ENCODE measurements at regions not wholly inside any gene's neighbourhood (a gene's known extent, or its start where the extent isn't known, plus 50 kb on each side); places are given as distances from the start of the nearest gene placed in this dataset.
"Not testable (repeated sequence)": the region's sequence is repeated elsewhere in the genome, so short reads cannot be mapped to it uniquely, and the experiment has no call there.

- DNase-seq (ENCODE audit: low read depth): no peak
Observed at GRCh38 chr6:86477500-86478148, 459.7 kb upstream of the HTR1E start.

DNA sequence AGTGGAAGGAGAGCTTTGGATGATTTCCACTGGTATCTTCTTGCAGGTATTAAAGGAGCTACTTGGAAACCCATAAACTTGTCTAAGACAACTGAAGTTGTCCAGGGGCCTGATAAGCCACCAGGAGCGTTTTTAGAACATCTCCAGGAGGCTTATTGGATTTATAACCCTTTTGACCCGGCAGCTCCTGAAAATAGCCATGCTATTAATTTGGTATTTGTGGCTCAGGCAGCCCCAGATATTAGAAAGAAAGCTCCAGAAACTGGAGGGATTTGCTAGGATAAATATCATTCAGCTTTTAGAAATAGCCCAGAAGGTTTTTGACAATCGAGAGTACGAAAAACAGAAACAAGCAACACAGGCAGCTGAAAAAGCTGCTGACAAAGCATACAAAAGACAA lies 461.0 kb upstream of the HTR1E start:
- DNase-seq (ENCODE audit: low read depth): no peak

- DNase-seq (ENCODE audit: low read depth): no peak
Observed at GRCh38 chr6:86474081-86474480, 463.2 kb upstream of the HTR1E start.

DNA sequence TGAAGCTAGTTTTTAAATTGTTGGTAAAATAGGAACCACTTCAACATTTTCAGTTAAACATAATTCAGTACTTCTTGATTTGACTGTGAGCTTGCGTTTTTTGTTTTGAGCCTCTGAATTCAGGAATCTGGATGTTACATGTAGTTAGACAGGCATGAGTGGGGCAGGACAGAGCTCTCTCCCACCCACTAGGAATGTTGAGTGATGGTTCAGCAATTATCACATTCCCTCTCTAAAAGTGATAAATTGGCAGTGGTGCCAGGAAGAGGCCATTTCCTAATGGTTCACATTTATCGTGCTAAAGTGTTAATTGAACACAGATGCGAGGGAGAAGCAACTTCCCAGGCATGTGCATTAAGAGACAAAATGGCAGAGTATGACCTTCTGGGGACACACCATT lies 465.5 kb upstream of the HTR1E start:
- DNase-seq (ENCODE audit: low read depth): no peak

DNA sequence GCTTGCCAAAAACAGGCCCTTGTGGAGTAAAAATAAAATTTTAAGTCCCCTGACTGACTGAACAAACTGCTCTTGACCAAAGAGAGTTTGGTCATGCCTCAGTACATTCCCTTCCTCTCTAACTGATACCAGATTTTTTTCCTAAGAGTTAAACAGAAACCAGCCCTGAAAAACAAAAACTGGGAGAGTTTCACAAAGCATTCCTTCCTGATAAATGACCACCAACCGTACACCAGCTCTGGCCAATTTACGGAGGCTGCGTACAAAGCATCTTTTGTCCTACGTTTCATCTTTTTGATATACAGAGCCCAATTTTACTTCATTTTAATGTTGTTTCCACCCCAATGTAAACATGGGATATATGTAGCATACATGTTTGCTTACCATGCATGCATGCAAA lies 477.4 kb upstream of the HTR1E start:
- no peak for DNase-seq (ENCODE audit: low read depth)

DNA sequence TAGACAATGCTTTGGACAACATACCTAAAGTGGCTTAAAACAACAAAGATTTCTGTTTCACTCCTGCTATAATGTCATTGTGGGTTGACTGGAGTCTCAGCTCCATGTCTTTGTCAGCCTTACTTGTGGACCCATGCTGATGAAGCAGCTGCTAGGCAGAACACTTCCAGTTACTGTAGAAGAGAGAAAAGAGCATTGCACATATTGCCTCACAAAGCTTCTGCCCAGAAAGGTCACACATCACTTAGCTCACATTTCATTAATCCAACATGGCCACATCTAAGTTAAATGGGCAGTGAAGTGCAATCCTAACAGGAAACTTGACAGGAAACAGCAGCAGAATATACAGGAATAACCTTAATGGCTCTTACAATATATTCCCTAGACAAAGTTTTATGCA lies 480.5 kb upstream of the HTR1E start:
- no peak for DNase-seq (ENCODE audit: low read depth)

GRCh38 chr6:86453232-86453631 lies 484.1 kb upstream of the HTR1E start:
- DNase-seq (ENCODE audit: low read depth): no peak

DNA sequence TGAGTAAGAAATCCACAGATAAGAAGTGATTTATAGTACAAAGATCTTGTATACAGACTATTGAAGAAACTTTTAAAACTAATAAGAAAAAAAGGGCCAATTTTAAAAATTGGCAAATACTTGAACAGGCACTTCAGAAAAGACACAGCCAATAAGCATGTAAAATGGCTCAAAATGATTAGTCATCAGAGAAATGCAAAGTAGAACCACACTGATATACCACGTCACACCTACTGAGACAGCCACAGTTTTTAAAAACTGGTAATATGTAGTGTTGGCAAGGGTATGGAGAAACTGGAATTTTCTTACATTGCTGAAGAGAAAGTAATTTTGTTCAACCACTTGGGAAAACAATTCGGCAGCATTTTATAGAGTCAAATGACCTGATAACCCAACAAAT lies 488.9 kb upstream of the HTR1E start:
- no peak for DNase-seq (ENCODE audit: low read depth)

- no peak for DNase-seq (ENCODE audit: low read depth)
Observed at GRCh38 chr6:86440608-86441007, 496.7 kb upstream of the HTR1E start.

DNA sequence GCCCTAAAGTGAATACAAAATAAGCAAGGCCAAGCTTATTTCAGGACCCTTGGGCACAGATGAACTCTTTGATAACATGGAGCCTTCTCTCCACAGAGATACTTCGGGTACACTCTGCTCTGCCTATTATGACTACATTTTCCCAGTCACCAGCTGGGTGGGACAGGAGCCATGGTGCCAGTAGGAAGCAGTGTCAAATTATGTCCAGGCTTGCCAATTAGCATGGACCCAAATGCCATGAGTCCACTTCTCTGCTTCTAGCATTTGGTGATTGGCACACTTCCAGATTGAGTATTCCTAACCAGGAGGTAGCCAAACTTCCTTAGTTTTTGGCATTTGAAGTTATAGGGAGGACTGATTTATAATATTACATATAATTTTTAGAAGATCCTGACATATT lies 513.8 kb upstream of the HTR1E start:
- no peak for DNase-seq (ENCODE audit: low read depth)

DNA sequence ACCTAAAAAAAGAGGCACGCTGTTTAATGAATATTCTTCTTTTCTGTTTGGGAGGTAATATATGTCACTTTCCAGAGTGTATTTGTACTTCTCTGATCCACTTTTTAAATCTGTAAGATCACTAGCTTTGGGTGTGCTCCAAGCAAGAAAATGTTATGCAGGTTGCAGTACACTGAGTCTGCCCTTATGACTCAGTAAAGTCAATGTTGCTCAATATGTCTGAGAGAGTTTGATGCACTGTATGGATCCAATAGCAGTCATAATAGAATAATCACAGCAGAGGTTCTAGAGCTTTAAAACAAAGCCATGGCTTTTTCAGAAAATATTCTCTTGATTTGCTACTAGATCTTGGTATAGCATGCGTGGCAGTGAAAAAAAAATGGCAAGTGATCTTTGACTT lies 525.3 kb upstream of the HTR1E start:
- DNase-seq (ENCODE audit: low read depth): no peak

GRCh38 chr6:86407128-86407527 lies 530.2 kb upstream of the HTR1E start:
- DNase-seq (ENCODE audit: low read depth): no peak

DNA sequence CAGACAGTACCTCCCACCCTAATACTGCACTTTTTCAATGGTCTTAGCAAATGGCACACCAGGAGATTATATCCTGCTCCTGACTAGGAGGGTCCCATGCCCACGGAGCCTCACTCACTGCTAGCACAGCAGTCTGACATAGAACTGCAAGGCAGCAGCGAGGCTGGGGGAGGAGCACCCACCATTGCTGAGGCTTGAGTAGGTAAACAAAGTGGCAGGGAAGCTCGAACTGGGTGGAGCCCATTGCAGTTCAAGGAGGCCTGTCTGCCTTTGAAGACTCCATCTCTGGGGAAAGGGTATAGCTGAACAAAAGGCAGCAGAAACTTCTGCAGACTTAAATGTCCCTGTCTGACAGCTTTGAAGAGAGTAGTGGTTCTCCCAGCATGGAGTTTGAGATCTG lies 544.5 kb upstream of the HTR1E start:
- DNase-seq (ENCODE audit: low read depth): not testable (repeated sequence)

DNA sequence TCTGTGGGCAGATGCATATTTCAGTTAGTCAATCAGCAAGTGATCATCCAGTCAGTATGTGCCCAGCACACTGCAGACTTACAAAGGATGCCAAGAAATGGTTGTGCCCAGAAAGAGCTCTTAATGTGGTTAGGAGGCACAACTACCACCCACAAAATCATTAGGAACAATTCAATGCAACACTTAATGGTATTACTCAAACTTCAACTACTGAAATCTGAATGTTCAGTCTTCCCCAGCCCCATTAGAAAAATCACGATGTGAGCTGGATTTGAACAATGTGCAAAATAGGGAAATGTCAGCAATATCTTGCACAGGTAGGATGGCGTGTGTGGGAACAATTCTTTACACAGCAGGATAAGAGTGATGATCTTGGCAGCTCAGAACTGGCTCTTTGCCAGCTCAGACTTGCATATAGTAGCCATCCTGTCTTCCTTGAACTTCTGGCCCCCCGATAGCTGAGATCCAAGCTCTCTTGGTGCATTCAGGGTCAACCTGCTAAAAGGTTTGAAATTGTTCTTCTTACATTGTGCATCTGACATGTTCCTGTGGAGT lies 556.7 kb upstream of the HTR1E start:
- DNase-seq (ENCODE audit: low read depth): no peak

GRCh38 chr6:86357877-86358276 lies 579.5 kb upstream of the HTR1E start:
- no peak for DNase-seq (ENCODE audit: low read depth)

DNA sequence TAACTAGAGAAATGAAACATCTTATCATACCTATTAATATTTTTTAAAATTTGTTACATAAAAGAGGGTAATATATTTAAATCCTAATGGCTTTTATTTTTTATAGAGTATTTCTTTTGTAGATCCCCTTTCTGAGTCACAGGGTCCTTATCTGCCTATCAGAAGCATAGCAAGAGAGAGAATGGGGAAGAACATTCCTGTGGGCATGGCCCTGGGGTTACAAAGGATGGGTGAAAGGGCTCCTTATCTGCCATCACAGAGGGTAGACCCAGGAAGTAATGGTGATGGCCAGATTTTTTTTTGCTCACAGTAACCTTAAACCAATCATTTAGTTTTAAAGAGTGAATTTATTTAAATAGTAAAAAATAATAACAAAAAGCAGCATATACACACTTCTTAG lies 582.1 kb upstream of the HTR1E start:
- no peak for DNase-seq (ENCODE audit: low read depth)

- DNase-seq (ENCODE audit: low read depth): no peak
Observed at GRCh38 chr6:86331919-86332318, 605.4 kb upstream of the HTR1E start.

DNA sequence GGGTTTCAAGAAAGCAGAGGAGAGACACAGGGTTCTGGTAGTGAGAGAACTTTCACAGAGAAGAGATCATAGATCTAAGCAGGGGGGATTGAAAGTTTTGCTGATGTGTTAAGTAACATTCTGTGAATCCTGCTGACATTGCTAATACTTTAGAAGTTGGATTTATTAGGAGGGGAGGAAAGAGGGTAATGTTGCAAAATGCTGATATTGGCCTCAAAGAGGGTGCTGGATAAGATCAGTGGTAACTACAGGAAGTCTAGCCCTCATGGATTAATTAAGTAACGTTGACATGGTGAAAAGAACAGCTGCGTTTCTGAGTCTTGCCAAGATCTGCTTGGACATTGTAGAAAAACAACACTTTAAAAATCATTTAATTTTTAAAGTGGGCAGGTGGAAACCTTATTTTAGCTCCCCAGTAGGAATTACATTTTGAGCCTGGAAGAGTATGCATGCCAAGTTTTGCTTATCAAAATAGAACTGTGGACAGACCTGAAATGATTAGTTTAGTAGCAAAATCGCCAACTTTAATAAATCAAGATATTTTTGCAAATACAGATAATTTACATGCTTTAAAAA lies 606.0 kb upstream of the HTR1E start:
- DNase-seq (ENCODE audit: low read depth): no peak

DNA sequence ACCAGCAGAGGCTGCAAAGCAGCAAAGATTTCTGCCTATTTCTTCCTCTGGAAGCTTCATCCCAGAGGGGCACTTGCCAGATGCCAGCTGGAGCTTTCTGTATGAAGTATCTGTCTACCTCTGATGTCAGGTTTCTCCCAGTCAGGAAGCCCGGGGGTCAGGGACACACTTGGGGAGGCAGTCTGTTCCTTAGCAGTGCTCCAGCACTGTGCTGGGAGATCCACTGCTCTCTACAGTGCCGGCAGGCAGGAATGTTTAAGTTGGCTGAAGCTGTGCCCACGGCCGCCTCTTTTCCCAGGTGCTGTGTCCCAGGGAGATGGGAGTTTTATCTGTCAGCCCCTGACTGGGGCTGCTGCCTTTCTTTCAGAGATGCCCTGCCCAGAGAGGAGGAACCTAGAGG lies 631.1 kb upstream of the HTR1E start:
- no peak for DNase-seq (ENCODE audit: low read depth)

DNA sequence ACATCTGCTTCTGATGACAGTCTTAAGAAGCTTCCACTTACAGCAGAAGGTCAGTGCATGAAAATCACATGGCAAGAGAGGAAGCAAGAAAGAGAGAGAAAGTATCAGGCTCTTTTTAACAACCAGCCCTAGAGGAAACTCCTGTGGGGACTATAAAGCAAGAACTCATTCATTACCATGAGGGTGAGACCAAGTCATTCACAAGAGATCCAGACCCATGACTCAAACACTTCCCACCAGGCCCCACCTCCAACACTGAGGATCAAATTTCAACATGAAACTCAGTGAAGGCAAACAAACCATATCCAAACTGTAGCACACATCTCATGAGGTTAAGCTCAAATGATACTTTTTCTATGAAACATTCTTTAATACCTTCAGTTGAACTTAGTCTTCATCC lies 643.2 kb upstream of the SYNCRIP start:
- DNase-seq (ENCODE audit: low read depth): no peak

GRCh38 chr6:86284809-86285480 lies 642.3 kb upstream of the SYNCRIP start:
- DNase-seq (ENCODE audit: low read depth): not testable (repeated sequence)

GRCh38 chr6:86283596-86283995 lies 640.9 kb upstream of the SYNCRIP start:
- DNase-seq (ENCODE audit: low read depth): not testable (repeated sequence)

DNA sequence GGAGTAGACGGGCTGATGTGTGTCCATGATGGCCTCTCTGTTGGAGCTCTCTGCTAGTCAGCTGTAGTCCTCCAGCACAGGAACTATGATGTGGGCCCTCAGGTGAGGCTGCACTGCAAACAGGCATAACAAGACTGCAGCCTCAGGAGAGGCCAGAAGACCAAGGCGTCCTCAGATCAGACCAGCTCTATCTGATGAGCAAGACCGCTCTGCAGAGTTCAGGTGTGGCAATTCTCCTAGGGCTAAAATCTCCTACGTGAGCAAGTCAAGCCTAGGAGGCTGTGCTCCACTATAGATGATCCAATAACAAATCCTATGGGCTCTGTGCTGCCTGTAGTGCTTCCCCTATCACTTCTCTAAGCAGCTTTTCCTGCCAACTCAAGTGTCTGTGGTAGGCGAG lies 633.4 kb upstream of the SYNCRIP start:
- DNase-seq (ENCODE audit: low read depth): no peak
